HEK293 (cell line): ENCODE measurements at regions not wholly inside any gene's neighbourhood (a gene's known extent, or its start where the extent isn't known, plus 50 kb on each side); places are given as distances from the start of the nearest gene placed in this dataset.

Experiments
- CTCF ChIA-PET: fragments of 350-600 bp; formaldehyde crosslinking; extraction: SDS; loops from one replicate; lab custom pipeline; 2021; ENCODE audit warnings: antibody characterized with exemption; lab: Yijun Ruan, JAX
- POLR2A ChIA-PET: fragments of 300-600 bp; formaldehyde crosslinking; extraction: SDS; loops from one replicate; lab custom pipeline; 2020; ENCODE audit warnings: antibody characterized with exemption, inconsistent platforms; lab: Yijun Ruan, JAX
- H3K27ac ChIP-seq: fragments of 200-500 bp; sonication (Bioruptor generic); 2 replicates; pipeline ENCODE4 v1.5.1; 2014; ENCODE audit warnings: low read depth, low read length, control low read depth, inconsistent platforms; ENCODE audit errors: extremely low read depth
- H3K36me3 ChIP-seq, 2 experiments: fragments of 200-500 bp in 1 of 2; sonication (Bioruptor generic) in 1 of 2; 1 replicate in 1 of 2; 2 replicates in 1 of 2; pipeline ENCODE4 v1.5.1; 2014 to 2017; ENCODE audit warnings: inconsistent platforms in 2 of 2, low read length in 2 of 2; ENCODE audit not compliant: control insufficient read depth in 2 of 2, insufficient read depth in 1 of 2
- H3K4me1 ChIP-seq: fragments of 200-500 bp; sonication (Bioruptor generic); 2 replicates; pipeline ENCODE4 v1.5.1; 2014; ENCODE audit warnings: mild to moderate bottlenecking, low read length, inconsistent platforms; ENCODE audit not compliant: control insufficient read depth, insufficient read depth
- H3K4me3 ChIP-seq: 2 replicates; pipeline ENCODE4 v1.5.1; 2011; ENCODE audit warnings: low read depth, mild to moderate bottlenecking, control low read depth, low read length, moderate library complexity
- H3K9me3 ChIP-seq: fragments of 200-500 bp; sonication (Bioruptor generic); 2 replicates; pipeline ENCODE4 v1.5.1; 2014; ENCODE audit warnings: low read depth, low read length, inconsistent platforms; ENCODE audit not compliant: control insufficient read depth, insufficient read depth
- BCL11A ChIP-seq: fragments of 450-650 bp; formaldehyde crosslinking; IDR thresholded peaks from 2 replicates; pipeline ENCODE4 v1.5.1; 2016; ENCODE audit warnings: low read depth, missing biosample characterization, missing genetic modification characterization
- HOXA7 ChIP-seq: sonication (generic); formaldehyde crosslinking; IDR thresholded peaks from 2 replicates; pipeline ENCODE4 v1.8.1; 2022; ENCODE audit warnings: missing genetic modification reagents, borderline replicate concordance
- KLF10 ChIP-seq: fragments of 450-650 bp; IDR thresholded peaks from 2 replicates; pipeline ENCODE4 v1.5.1; 2018; ENCODE audit warnings: missing biosample characterization, mild to moderate bottlenecking, missing genetic modification characterization
- KLF8 ChIP-seq: fragments of 450-650 bp; formaldehyde crosslinking; IDR thresholded peaks from 2 replicates; pipeline ENCODE4 v1.5.1; 2016; ENCODE audit warnings: missing biosample characterization, missing genetic modification characterization
- REST ChIP-seq: fragments of 450-650 bp; formaldehyde crosslinking; IDR thresholded peaks from 2 replicates; pipeline ENCODE4 v1.5.1; 2016; ENCODE audit warnings: missing biosample characterization, missing genetic modification characterization
- YY2 ChIP-seq: fragments of 450-650 bp; formaldehyde crosslinking; IDR thresholded peaks from 2 replicates; pipeline ENCODE4 v1.5.1; 2016; ENCODE audit warnings: missing biosample characterization, missing genetic modification characterization
- ZBTB48 ChIP-seq: fragments of 450-650 bp; formaldehyde crosslinking; IDR thresholded peaks from 2 replicates; pipeline ENCODE4 v1.5.1; 2016; ENCODE audit warnings: missing biosample characterization, missing genetic modification characterization
- ZEB2 ChIP-seq: fragments of 450-650 bp; formaldehyde crosslinking; IDR thresholded peaks from 2 replicates; pipeline ENCODE4 v1.5.1; 2016; ENCODE audit warnings: missing biosample characterization, missing genetic modification characterization
- ZNF157 ChIP-seq: fragments of 450-650 bp; formaldehyde crosslinking; IDR thresholded peaks from 2 replicates; pipeline ENCODE4 v1.5.1; 2016; ENCODE audit warnings: missing biosample characterization, missing genetic modification characterization
- ZNF211 ChIP-seq: fragments of 450-650 bp; formaldehyde crosslinking; IDR thresholded peaks from 2 replicates; pipeline ENCODE4 v1.5.1; 2016; ENCODE audit warnings: low read depth, missing biosample characterization, missing genetic modification characterization
- ZNF24 ChIP-seq: fragments of 450-650 bp; formaldehyde crosslinking; IDR thresholded peaks from 2 replicates; pipeline ENCODE4 v1.5.1; 2016; ENCODE audit warnings: missing biosample characterization, missing genetic modification characterization
- ZNF404 ChIP-seq: fragments of 450-650 bp; formaldehyde crosslinking; IDR thresholded peaks from 2 replicates; pipeline ENCODE4 v1.5.1; 2017; ENCODE audit warnings: missing biosample characterization, missing genetic modification characterization
- ZNF449 ChIP-seq: fragments of 450-650 bp; formaldehyde crosslinking; IDR thresholded peaks from 2 replicates; pipeline ENCODE4 v1.5.1; 2017; ENCODE audit warnings: missing biosample characterization, mild to moderate bottlenecking, missing genetic modification characterization, moderate library complexity
- ZNF529 ChIP-seq: fragments of 450-650 bp; formaldehyde crosslinking; IDR thresholded peaks from 2 replicates; pipeline ENCODE4 v1.5.1; 2017; ENCODE audit warnings: missing genetic modification characterization, missing biosample characterization; ENCODE audit not compliant: insufficient replicate concordance
- ZNF571 ChIP-seq: fragments of 450-650 bp; formaldehyde crosslinking; IDR thresholded peaks from 2 replicates; pipeline ENCODE4 v1.5.0; 2017; ENCODE audit warnings: missing biosample characterization, missing genetic modification characterization
- ZNF600 ChIP-seq: fragments of 450-650 bp; formaldehyde crosslinking; IDR thresholded peaks from 2 replicates; pipeline ENCODE4 v1.5.1; 2016; ENCODE audit warnings: missing biosample characterization, missing genetic modification characterization
- ZNF701 ChIP-seq: fragments of 450-650 bp; formaldehyde crosslinking; IDR thresholded peaks from 2 replicates; pipeline ENCODE4 v1.5.1; 2016; ENCODE audit warnings: missing biosample characterization, missing genetic modification characterization
- ZNF747 ChIP-seq: fragments of 450-650 bp; formaldehyde crosslinking; IDR thresholded peaks from 2 replicates; pipeline ENCODE4 v1.5.1; 2016; ENCODE audit warnings: missing biosample characterization, missing genetic modification characterization
- ZNF768 ChIP-seq: fragments of 450-650 bp; formaldehyde crosslinking; IDR thresholded peaks from 2 replicates; pipeline ENCODE4 v1.5.1; 2018; ENCODE audit warnings: missing biosample characterization, mild to moderate bottlenecking, missing genetic modification characterization
- ZSCAN23 ChIP-seq: fragments of 450-650 bp; formaldehyde crosslinking; IDR thresholded peaks from 2 replicates; pipeline ENCODE4 v1.5.1; 2016; ENCODE audit warnings: missing biosample characterization, missing genetic modification characterization

- TF ChIP-seq HOXA7 (CRISPR knock-in tag) (no peak), BCL11A (tag by site-specific recombination) (no peak), REST (no peak)
Observed at GRCh38 chr13:38618336-38618735, 68.5 kb upstream of the FREM2 start (continued).

GRCh38 chr13:38618881-38619280 lies 68.0 kb upstream of the FREM2 start:
- POLR2A ChIA-PET: no interaction called here
- no peak overlapping the region for H3K4me3 ChIP-seq
- no peaks in the 10 kb centered on the region for H3K4me1 ChIP-seq
- H3K36me3 ChIP-seq: no peaks in the 10 kb centered on the region
- H3K9me3 ChIP-seq: no peaks in the 10 kb centered on the region
- no peak for TF ChIP-seq ZNF768 (tag by site-specific recombination)
- TF ChIP-seq KLF8 (tag by site-specific recombination): no peak
- TF ChIP-seq ZNF24 (tag by site-specific recombination): no peak
- TF ChIP-seq ZBTB48 (tag by site-specific recombination): no peak
- no peak for TF ChIP-seq ZNF571 (tag by site-specific recombination)
- no peak for TF ChIP-seq ZNF211 (tag by site-specific recombination)
- TF ChIP-seq ZSCAN23 (tag by site-specific recombination): no peak
- no peak for TF ChIP-seq ZNF404 (tag by site-specific recombination)
- TF ChIP-seq ZNF747 (tag by site-specific recombination): no peak
- no peak for TF ChIP-seq ZNF600 (tag by site-specific recombination)
- TF ChIP-seq KLF10: no peak
- TF ChIP-seq, all 188 proteins: peak for 0
- CTCF ChIA-PET: interaction anchor here (0.8 kb wide), 2 partner anchors 21 to 297 kb away, joined by 3 read pairs; no protein-coding TSS in a partner anchor
- no peak overlapping the region for H3K27ac ChIP-seq

GRCh38 chr13:38620876-38621275 lies 66.0 kb upstream of the FREM2 start:
- TF ChIP-seq ZNF529 (tag by site-specific recombination): no peak
- no peak for TF ChIP-seq ZNF449 (tag by site-specific recombination)
- TF ChIP-seq ZEB2 (tag by site-specific recombination): no peak
- TF ChIP-seq ZNF157 (tag by site-specific recombination): no peak
- TF ChIP-seq ZNF701 (tag by site-specific recombination): no peak
- TF ChIP-seq YY2 (tag by site-specific recombination): no peak
- H3K36me3 ChIP-seq: no peaks in the 10 kb centered on the region
- H3K9me3 ChIP-seq: no peaks in the 10 kb centered on the region
- no peak overlapping the region for H3K4me3 ChIP-seq
- no peaks in the 10 kb centered on the region for H3K4me1 ChIP-seq
- H3K27ac ChIP-seq: no peak overlapping the region
- CTCF ChIA-PET: no interaction called here
- POLR2A ChIA-PET: no interaction called here
